K562 (cell line): ENCODE measurements at regions not wholly inside any gene's neighbourhood (a gene's known extent, or its start where the extent isn't known, plus 50 kb on each side); places are given as distances from the start of the nearest gene placed in this dataset.

Source experiments
- ATAC-seq: fragments of 200-7000 bp; cut with Tn5 transposase; 3 replicates; pipeline ENCODE4 v1.9.1; 2020; ENCODE audit warnings: moderate library complexity
- BruUV-seq: library from RNA; stranded (reverse); fragments of 400-500 nt; replicated peaks from 2 replicates; lab custom pipeline; 2021; lab: Mats Ljungman, UMichigan
- CTCF ChIA-PET: fragments of 300-600 bp; formaldehyde crosslinking; extraction: SDS; loops from one replicate; lab custom pipeline; 2021; ENCODE audit warnings: low intra/inter-chr PET ratio; lab: Yijun Ruan, JAX
- POLR2A ChIA-PET: fragments of 300-600, 350-650 bp; sonication (Branson Sonifier 250); formaldehyde crosslinking; extraction: SDS; loops from one replicate; lab custom pipeline; 2021; ENCODE audit warnings: antibody characterized with exemption, inconsistent platforms; lab: Yijun Ruan, JAX
- DNase-seq, 4 experiments: peaks; one replicate each; pipeline versions ENCODE4 v3.0.0 to v3.0.0-alpha.2; 2011 to 2018; ENCODE audit warnings: low spot score in 3 of 4, mixed read lengths in 3 of 4; ENCODE audit errors: extremely low read depth in 1 of 4
- FAIRE-seq: peaks from 2 replicates; lab custom pipeline; 2011; peaks lifted over from hg19 to GRCh38; lab: Jason Lieb, UNC
- H2AFZ ChIP-seq: 2 replicates; pipeline ENCODE4 v1.6.0; 2011; ENCODE audit warnings: low read depth, low read length, control low read depth, inconsistent platforms
- H3K27ac ChIP-seq: fragments of 200-600 bp; 3 replicates; pipeline ENCODE4 v1.8.0; 2011; ENCODE audit warnings: low read depth, mild to moderate bottlenecking, control low read depth, inconsistent platforms, low read length, moderate library complexity, mixed read lengths; ENCODE audit errors: extremely low read depth
- H3K27me3 ChIP-seq, 2 experiments: fragments of 300-600 bp in 1 of 2; 2 replicates in 1 of 2; 3 replicates in 1 of 2; pipeline versions ENCODE4 v1.6.0 to v1.8.0; 2011; ENCODE audit warnings: inconsistent platforms in 2 of 2, low read length in 2 of 2, mild to moderate bottlenecking in 1 of 2, mixed read lengths in 1 of 2, moderate library complexity in 1 of 2; ENCODE audit not compliant: control insufficient read depth in 2 of 2, insufficient read depth in 2 of 2
- H3K36me3 ChIP-seq: fragments of 300-600 bp; 3 replicates; pipeline ENCODE4 v1.8.0; 2011; ENCODE audit warnings: mild to moderate bottlenecking, low read length, inconsistent platforms; ENCODE audit not compliant: control insufficient read depth, insufficient read depth
- H3K4me1 ChIP-seq, 2 experiments: fragments of 200-600 bp in 1 of 2; replicated peaks in 1 of 2; 2 replicates in 1 of 2; 3 replicates in 1 of 2; pipeline versions ENCODE4 v1.5.1 to v1.8.0; 2011; ENCODE audit warnings: inconsistent platforms in 2 of 2, low read length in 2 of 2, mild to moderate bottlenecking in 1 of 2, mixed read lengths in 1 of 2, moderate library complexity in 1 of 2; ENCODE audit not compliant: control insufficient read depth in 2 of 2, insufficient read depth in 2 of 2
- H3K4me2 ChIP-seq: 2 replicates; pipeline ENCODE4 v1.6.1; 2011; ENCODE audit warnings: low read length, control low read depth, inconsistent platforms, mixed read lengths; ENCODE audit not compliant: insufficient read depth
- H3K4me3 ChIP-seq: fragments of 200-600 bp; sonication (generic), shearing (Covaris generic); 2 replicates; pipeline ENCODE4 v1.5.1; 2016; ENCODE audit warnings: control low read depth, inconsistent platforms
- H3K79me2 ChIP-seq: fragments of 200-600 bp; 3 replicates; pipeline ENCODE4 v1.8.0; 2011; ENCODE audit warnings: low read length, inconsistent platforms; ENCODE audit not compliant: control insufficient read depth, insufficient read depth
- H3K9ac ChIP-seq, 2 experiments: 2 replicates each; pipeline versions ENCODE4 v1.6.0 to v1.6.1; 2011; ENCODE audit warnings: low read depth in 2 of 2, low read length in 2 of 2, control low read depth in 1 of 2, inconsistent platforms in 1 of 2, mild to moderate bottlenecking in 1 of 2, mixed read lengths in 1 of 2; ENCODE audit not compliant: insufficient read depth in 1 of 2
- H3K9me1 ChIP-seq: one replicate; pipeline ENCODE4 v1.6.0; 2011; ENCODE audit warnings: inconsistent platforms, mild to moderate bottlenecking, low read length, moderate library complexity; ENCODE audit not compliant: control insufficient read depth, insufficient read depth
- H3K9me3 ChIP-seq: replicated peaks from 2 replicates; pipeline ENCODE4 v1.5.1; 2011; ENCODE audit warnings: low read depth, low read length, inconsistent platforms; ENCODE audit not compliant: control insufficient read depth, insufficient read depth
- H4K20me1 ChIP-seq: replicated peaks from 2 replicates; pipeline ENCODE4 v1.6.1; 2011; ENCODE audit warnings: low read length, inconsistent platforms, mixed read lengths; ENCODE audit not compliant: control insufficient read depth, insufficient read depth
- CHD2 ChIP-seq: IDR thresholded peaks from 2 replicates; pipeline ENCODE4 v1.6.1; 2011; ENCODE audit warnings: low read depth, low read length
- ETV1 ChIP-seq: fragments of 450-650 bp; conservative IDR thresholded peaks from 2 replicates; pipeline ENCODE4 v1.6.1; 2016; ENCODE audit warnings: missing genetic modification characterization, control low read depth, low read depth, missing compliant biosample characterization
- FOS ChIP-seq: IDR thresholded peaks from 3 replicates; pipeline ENCODE4 v1.6.1; 2011; ENCODE audit not compliant: insufficient read length; ENCODE audit errors: extremely low read depth
- GATAD2B ChIP-seq: fragments of 450-650 bp; IDR thresholded peaks from 2 replicates; pipeline ENCODE4 v1.6.1; 2017; ENCODE audit warnings: mild to moderate bottlenecking, borderline replicate concordance
- HDAC8 ChIP-seq: fragments of 450-650 bp; IDR thresholded peaks from 2 replicates; pipeline ENCODE4 v1.6.1; 2016; ENCODE audit warnings: mild to moderate bottlenecking, missing genetic modification characterization, moderate library complexity, missing compliant biosample characterization
- MXD1 ChIP-seq: fragments of 250-450 bp; sonication (Bioruptor Pico); IDR thresholded peaks from 2 replicates; pipeline ENCODE4 v1.8.0; 2021; ENCODE audit warnings: borderline replicate concordance, mild to moderate bottlenecking, moderate library complexity; ENCODE audit not compliant: poor library complexity, severe bottlenecking
- NUFIP1 ChIP-seq: fragments of 450-650 bp; IDR thresholded peaks from 2 replicates; pipeline ENCODE4 v1.6.1; 2018; ENCODE audit not compliant: partially characterized antibody
- SREBF1 ChIP-seq: fragments of 150-350 bp; IDR thresholded peaks from 2 replicates; pipeline ENCODE4 v1.6.1; 2014; ENCODE audit warnings: antibody characterized with exemption, low read depth, low read length, borderline replicate concordance
- TEAD4 ChIP-seq, 2 experiments: sonication (generic) in 1 of 2; formaldehyde crosslinking in 1 of 2; IDR thresholded peaks; 2 replicates each; pipeline versions ENCODE4 v1.6.1 to v1.8.0; 2012 to 2022; ENCODE audit warnings: borderline replicate concordance in 1 of 2, inconsistent platforms in 1 of 2, low read length in 1 of 2, mild to moderate bottlenecking in 1 of 2, missing genetic modification reagents in 1 of 2
- VEZF1 ChIP-seq: fragments of 200-800 bp; sonication (Bioruptor generic); IDR thresholded peaks from 2 replicates; pipeline ENCODE4 v1.6.1; 2017; ENCODE audit warnings: missing genetic modification characterization, missing compliant biosample characterization
- XRCC4 ChIP-seq: IDR thresholded peaks from one replicate; pipeline ENCODE4 v1.6.1; 2011; ENCODE audit not compliant: insufficient read depth, insufficient read length; ENCODE audit errors: extremely low read depth
- ZNF639 ChIP-seq, 2 experiments: fragments of 200-800 bp in 1 of 2; sonication (Bioruptor generic) in 1 of 2; sonication (generic) in 1 of 2; formaldehyde crosslinking in 1 of 2; IDR thresholded peaks in 1 of 2; conservative IDR thresholded peaks in 1 of 2; 2 replicates each; pipeline versions ENCODE4 v1.5.0 to v1.6.1; 2016 to 2020; ENCODE audit warnings: missing compliant biosample characterization in 1 of 2, missing genetic modification characterization in 1 of 2, missing genetic modification reagents in 1 of 2
- ZNF766 ChIP-seq: fragments of 200-800 bp; sonication (Bioruptor generic); conservative IDR thresholded peaks from 2 replicates; pipeline ENCODE4 v1.6.1; 2016; ENCODE audit warnings: missing genetic modification characterization, missing compliant biosample characterization
- WGBS: fragments of 100-300 bp; shearing (Covaris generic); methylation state at CpG from one replicate; pipeline ENCODE4 v1.1.6; 2016; ENCODE audit warnings: low coverage, mixed read lengths; ENCODE audit not compliant: insufficient coverage; ENCODE audit errors: missing lambda C conversion rate; 5-methylcytosine and 5-hydroxymethylcytosine counted together
- in situ Hi-C: fragments of 300-500 bp; cut with MboI; formaldehyde crosslinking; loops from 4 replicates; pipeline ENCODE4 v1.15.0; 2018; ENCODE audit warnings: inconsistent platforms, mixed read lengths
- intact Hi-C: fragments of 100-400 bp; cut with micrococcal nuclease; formaldehyde crosslinking; loops from 2 replicates; pipeline ENCODE4 v1.14.2; 2022
- TF ChIP-seq, protein P1 (sequence below): IDR thresholded peaks from 3 replicates; pipeline ENCODE4 v1.6.1; 2011; ENCODE audit warnings: borderline replicate concordance, mild to moderate bottlenecking, moderate library complexity; ENCODE audit not compliant: insufficient read length; ENCODE audit errors: extremely low read depth

DNA sequence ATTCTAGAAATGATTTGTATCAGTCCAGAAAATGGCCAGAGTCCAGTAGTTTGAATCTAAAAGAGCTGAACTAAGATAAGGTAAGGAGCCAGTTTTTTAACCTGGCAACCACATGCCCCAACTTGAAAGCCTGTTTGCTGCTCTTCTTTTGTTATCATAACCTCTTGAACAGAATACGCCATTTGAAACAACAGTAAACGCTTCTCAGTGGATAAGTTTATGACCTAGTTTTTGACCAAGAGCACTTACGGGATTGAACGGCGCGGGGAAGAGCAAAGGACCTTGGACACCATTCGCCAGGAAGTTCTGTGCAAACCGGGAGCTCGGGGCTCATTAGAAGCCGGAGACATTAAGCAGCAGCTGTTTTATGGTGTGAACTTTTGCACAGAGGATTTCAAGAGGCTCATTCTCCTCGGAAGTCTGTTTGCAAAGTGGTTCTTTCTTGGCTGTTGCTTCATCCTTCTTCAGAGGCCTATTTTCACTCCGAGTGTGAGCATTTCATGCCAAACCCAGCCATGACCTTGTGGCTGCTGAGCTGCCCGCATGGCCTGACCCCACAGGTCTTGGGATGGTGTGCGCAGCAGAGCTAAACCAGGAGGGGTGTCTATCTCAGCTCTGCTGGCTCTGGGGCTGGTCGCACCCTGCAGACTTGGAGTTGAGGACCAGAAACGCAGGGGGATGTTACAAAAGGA, 215.1 kb downstream of the SOX4 start:
- ChIA-PET CTCF (no interaction called here), POLR2A (interaction anchor here (1.0 kb wide), 1 partner anchor 48 kb away, joined by 3 read pairs; no protein-coding TSS in a partner anchor)
- no peaks in the 10 kb centered on the region for H3K79me2 ChIP-seq
- no peaks in the 10 kb centered on the region for H3K4me1 ChIP-seq
- H3K4me2 ChIP-seq: no peak overlapping the region
- DNase-seq (no peak), FAIRE-seq (no peak), ATAC-seq (no peak; the same call in 2 of the 3 replicates)
- H3K27me3 ChIP-seq: peaks cover 5 to 20% of the 10 kb centered on the region in 2 experiments; a peak in 3 of 5 replicates
- H3K4me3 ChIP-seq: no peak overlapping the region
- 1% methylated on average over 16 of the region's 16 CpGs for WGBS
- no peak overlapping the region for H3K27ac ChIP-seq
- BruUV-seq: no TSS peak
- no peaks in the 10 kb centered on the region; the same call in 1 of the 2 replicates for H4K20me1 ChIP-seq
- no peaks in the 10 kb centered on the region for H3K9me3 ChIP-seq
- in situ Hi-C loops (no loop called here), intact Hi-C loops (no loop called here)
- no peaks in the 10 kb centered on the region for H3K36me3 ChIP-seq
- H3K9me1 ChIP-seq: no peaks in the 10 kb centered on the region
- H3K9ac ChIP-seq: no peak overlapping the region
- H2AFZ ChIP-seq: no peak overlapping the region
- TF ChIP-seq NUFIP1 (no peak), CHD2 (no peak), MXD1 (CRISPR knock-in tag) (no peak), HDAC8 (tag) (no peak), ZNF766 (CRISPR knock-in tag) (no peak), SREBF1 (no peak), XRCC4 (no peak), GATAD2B (no peak), TEAD4 (IDR thresholded peaks at IDR 0.05; ENCODE audit: low read length) (no peak), TEAD4 (CRISPR knock-in tag; IDR thresholded peaks at IDR 0.05; ENCODE audit: borderline replicate concordance) (no peak), ZNF639 (CRISPR knock-in tag; conservative IDR thresholded peaks at IDR 0.05 in 1 of 2, IDR thresholded peaks at IDR 0.05 in 1 of 2) (no peak), ETV1 (no peak), FOS (no peak), VEZF1 (CRISPR knock-in tag) (no peak)
- TF ChIP-seq, protein P1, sequence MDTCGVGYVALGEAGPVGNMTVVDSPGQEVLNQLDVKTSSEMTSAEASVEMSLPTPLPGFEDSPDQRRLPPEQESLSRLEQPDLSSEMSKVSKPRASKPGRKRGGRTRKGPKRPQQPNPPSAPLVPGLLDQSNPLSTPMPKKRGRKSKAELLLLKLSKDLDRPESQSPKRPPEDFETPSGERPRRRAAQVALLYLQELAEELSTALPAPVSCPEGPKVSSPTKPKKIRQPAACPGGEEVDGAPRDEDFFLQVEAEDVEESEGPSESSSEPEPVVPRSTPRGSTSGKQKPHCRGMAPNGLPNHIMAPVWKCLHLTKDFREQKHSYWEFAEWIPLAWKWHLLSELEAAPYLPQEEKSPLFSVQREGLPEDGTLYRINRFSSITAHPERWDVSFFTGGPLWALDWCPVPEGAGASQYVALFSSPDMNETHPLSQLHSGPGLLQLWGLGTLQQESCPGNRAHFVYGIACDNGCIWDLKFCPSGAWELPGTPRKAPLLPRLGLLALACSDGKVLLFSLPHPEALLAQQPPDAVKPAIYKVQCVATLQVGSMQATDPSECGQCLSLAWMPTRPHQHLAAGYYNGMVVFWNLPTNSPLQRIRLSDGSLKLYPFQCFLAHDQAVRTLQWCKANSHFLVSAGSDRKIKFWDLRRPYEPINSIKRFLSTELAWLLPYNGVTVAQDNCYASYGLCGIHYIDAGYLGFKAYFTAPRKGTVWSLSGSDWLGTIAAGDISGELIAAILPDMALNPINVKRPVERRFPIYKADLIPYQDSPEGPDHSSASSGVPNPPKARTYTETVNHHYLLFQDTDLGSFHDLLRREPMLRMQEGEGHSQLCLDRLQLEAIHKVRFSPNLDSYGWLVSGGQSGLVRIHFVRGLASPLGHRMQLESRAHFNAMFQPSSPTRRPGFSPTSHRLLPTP: no peak
